Osteoblast (primary cell): ENCODE measurements at regions not wholly inside any gene's neighbourhood (a gene's known extent, or its start where the extent isn't known, plus 50 kb on each side); places are given as distances from the start of the nearest gene placed in this dataset.

ENCODE experiments used
- DNase-seq: peaks from one replicate; pipeline ENCODE4 v3.0.0; 2011; ENCODE audit warnings: low spot score, mixed read lengths; ENCODE audit not compliant: insufficient read length; ENCODE audit errors: missing footprints
- H2AFZ ChIP-seq: 2 replicates; pipeline ENCODE4 v1.6.0; 2011; ENCODE audit warnings: mild to moderate bottlenecking, low read length
- H3K27ac ChIP-seq: 2 replicates; pipeline ENCODE4 v1.5.1; 2011; ENCODE audit warnings: mild to moderate bottlenecking, low read depth, low read length, moderate library complexity
- H3K27me3 ChIP-seq: 2 replicates; pipeline ENCODE4 v1.6.0; 2012; ENCODE audit warnings: mild to moderate bottlenecking, control low read depth, inconsistent platforms, low read length, moderate library complexity; ENCODE audit not compliant: insufficient read depth
- H3K36me3 ChIP-seq: 2 replicates; pipeline ENCODE4 v1.5.1; 2011; ENCODE audit warnings: mild to moderate bottlenecking, low read length, control low read depth, moderate library complexity; ENCODE audit not compliant: insufficient read depth
- H3K4me1 ChIP-seq: 2 replicates; pipeline ENCODE4 v1.5.1; 2011; ENCODE audit warnings: mild to moderate bottlenecking, low read length, control low read depth, moderate library complexity; ENCODE audit not compliant: insufficient read depth
- H3K4me2 ChIP-seq: 2 replicates; pipeline ENCODE4 v1.6.0; 2011; ENCODE audit warnings: mild to moderate bottlenecking, low read length; ENCODE audit not compliant: insufficient read depth
- H3K4me3 ChIP-seq: fragments of 200-600 bp; sonication (generic); 3 replicates; pipeline ENCODE4 v1.5.1; 2012; ENCODE audit warnings: mild to moderate bottlenecking, low read length, inconsistent platforms; ENCODE audit not compliant: insufficient read depth
- H3K79me2 ChIP-seq: 2 replicates; pipeline ENCODE4 v1.6.0; 2012; ENCODE audit warnings: mild to moderate bottlenecking, low read length, control low read depth, inconsistent platforms; ENCODE audit not compliant: insufficient read depth
- H3K9me3 ChIP-seq: 2 replicates; pipeline ENCODE4 v1.5.1; 2011; ENCODE audit warnings: low read depth, low read length, control low read depth
- H4K20me1 ChIP-seq: 2 replicates; pipeline ENCODE4 v1.6.0; 2012; ENCODE audit warnings: mild to moderate bottlenecking, low read length, control low read depth; ENCODE audit not compliant: insufficient read depth
- TF ChIP-seq, protein P1 (sequence below): IDR thresholded peaks from 2 replicates; pipeline ENCODE4 v1.5.1; 2011; ENCODE audit warnings: mild to moderate bottlenecking, low read depth, low read length, moderate library complexity; ENCODE audit errors: extremely low read depth

DNA sequence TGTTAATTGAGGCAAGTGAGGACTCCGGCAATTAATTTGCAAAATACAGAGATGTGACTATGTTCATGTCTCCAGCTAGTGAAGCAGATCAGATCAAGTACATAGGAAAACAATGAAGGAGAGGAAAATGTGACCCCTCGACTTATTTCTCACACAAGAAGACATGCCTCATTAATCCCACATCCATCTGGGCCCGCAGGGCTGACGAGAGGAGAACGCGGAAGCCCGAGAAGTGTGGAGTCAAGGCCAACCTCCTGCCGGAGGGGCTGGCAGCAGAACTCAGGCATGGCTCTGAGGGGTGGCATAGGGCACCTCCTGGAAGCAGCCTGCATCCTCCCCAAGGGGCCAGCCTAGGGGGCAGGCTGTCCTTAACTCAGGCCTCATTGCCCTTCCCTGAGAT lies 54.4 kb downstream of the ZNF503 start:
- Histone ChIP-seq H3K79me2 (no peaks in the 10 kb centered on the region), H3K4me2 (no peak overlapping the region), H3K9me3 (peaks cover 5% of the 10 kb centered on the region), H4K20me1 (no peaks in the 10 kb centered on the region), H3K27me3 (peaks cover 25% of the 10 kb centered on the region), H3K4me3 (no peak overlapping the region), H3K36me3 (no peaks in the 10 kb centered on the region), H3K4me1 (no peaks in the 10 kb centered on the region), H2AFZ (no peak overlapping the region), H3K27ac (no peak overlapping the region)
- peak; percentile 32 for DNase-seq
- TF ChIP-seq, protein P1, sequence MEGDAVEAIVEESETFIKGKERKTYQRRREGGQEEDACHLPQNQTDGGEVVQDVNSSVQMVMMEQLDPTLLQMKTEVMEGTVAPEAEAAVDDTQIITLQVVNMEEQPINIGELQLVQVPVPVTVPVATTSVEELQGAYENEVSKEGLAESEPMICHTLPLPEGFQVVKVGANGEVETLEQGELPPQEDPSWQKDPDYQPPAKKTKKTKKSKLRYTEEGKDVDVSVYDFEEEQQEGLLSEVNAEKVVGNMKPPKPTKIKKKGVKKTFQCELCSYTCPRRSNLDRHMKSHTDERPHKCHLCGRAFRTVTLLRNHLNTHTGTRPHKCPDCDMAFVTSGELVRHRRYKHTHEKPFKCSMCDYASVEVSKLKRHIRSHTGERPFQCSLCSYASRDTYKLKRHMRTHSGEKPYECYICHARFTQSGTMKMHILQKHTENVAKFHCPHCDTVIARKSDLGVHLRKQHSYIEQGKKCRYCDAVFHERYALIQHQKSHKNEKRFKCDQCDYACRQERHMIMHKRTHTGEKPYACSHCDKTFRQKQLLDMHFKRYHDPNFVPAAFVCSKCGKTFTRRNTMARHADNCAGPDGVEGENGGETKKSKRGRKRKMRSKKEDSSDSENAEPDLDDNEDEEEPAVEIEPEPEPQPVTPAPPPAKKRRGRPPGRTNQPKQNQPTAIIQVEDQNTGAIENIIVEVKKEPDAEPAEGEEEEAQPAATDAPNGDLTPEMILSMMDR, result no peak

- no peaks in the 10 kb centered on the region for H3K4me1 ChIP-seq
- TF ChIP-seq, protein P1, result no peak
- H3K27me3 ChIP-seq, result peaks cover 38% of the 10 kb centered on the region
- no peaks in the 10 kb centered on the region for H3K36me3 ChIP-seq
- no peak overlapping the region for H3K4me3 ChIP-seq
- no peak overlapping the region for H3K27ac ChIP-seq
- DNase-seq, result no peak
- no peak overlapping the region for H3K4me2 ChIP-seq
- no peaks in the 10 kb centered on the region for H3K79me2 ChIP-seq
- no peak overlapping the region for H2AFZ ChIP-seq
- no peaks in the 10 kb centered on the region for H4K20me1 ChIP-seq
- peaks cover 5% of the 10 kb centered on the region for H3K9me3 ChIP-seq
Observed at GRCh38 chr10:75345738-75346137, 55.8 kb downstream of the ZNF503 start.

- Histone ChIP-seq H3K27me3 (peaks cover 38% of the 10 kb centered on the region), H2AFZ (no peak overlapping the region), H4K20me1 (no peaks in the 10 kb centered on the region), H3K36me3 (no peaks in the 10 kb centered on the region), H3K4me3 (no peak overlapping the region), H3K4me2 (no peak overlapping the region), H3K9me3 (peaks cover 5% of the 10 kb centered on the region), H3K27ac (no peak overlapping the region), H3K4me1 (no peaks in the 10 kb centered on the region), H3K79me2 (no peaks in the 10 kb centered on the region)
- no peak for DNase-seq
- TF ChIP-seq, protein P1, result no peak
Observed at GRCh38 chr10:75344170-75344569, 57.4 kb downstream of the ZNF503 start.

GRCh38 chr10:75342397-75342796 lies 59.2 kb downstream of the ZNF503 start:
- Histone ChIP-seq H3K27me3 (peaks cover 38% of the 10 kb centered on the region), H3K9me3 (peaks cover 5% of the 10 kb centered on the region), H3K79me2 (no peaks in the 10 kb centered on the region), H3K27ac (no peak overlapping the region), H2AFZ (no peak overlapping the region), H3K36me3 (no peaks in the 10 kb centered on the region), H4K20me1 (no peaks in the 10 kb centered on the region), H3K4me1 (no peaks in the 10 kb centered on the region), H3K4me2 (no peak overlapping the region), H3K4me3 (no peak overlapping the region)
- TF ChIP-seq, protein P1, result no peak
- no peak for DNase-seq
